ENCODE measurements at regions not wholly inside any gene's neighbourhood (a gene's known extent, or its start where the extent isn't known, plus 50 kb on each side); places are given as distances from the start of the nearest gene placed in this dataset.

GRCh38 chr12:61796846-61797245 lies 463.4 kb upstream of the USP15 start:
- H3K36me3 ChIP-seq (ENCODE audit: control insufficient read depth in 2 of 2, insufficient read depth in 1 of 2, low read length in 2 of 2): no peaks in the 10 kb centered on the region
- no peak overlapping the region for H3K4me3 ChIP-seq (ENCODE audit: low read depth, low read length)
- ChIA-PET CTCF (no interaction called here), POLR2A (no interaction called here)
- no peak for TF ChIP-seq ZNF513 (tag by site-specific recombination; IDR thresholded peaks at IDR 0.05)
- no peak for TF ChIP-seq HOXA7 (CRISPR knock-in tag; IDR thresholded peaks at IDR 0.05; ENCODE audit: borderline replicate concordance)
- TF ChIP-seq ZNF366 (tag by site-specific recombination; conservative IDR thresholded peaks at IDR 0.05): no peak
- TF ChIP-seq ZNF670 (tag by site-specific recombination; IDR thresholded peaks at IDR 0.05; ENCODE audit: low read depth): no peak
- no peak for TF ChIP-seq ZNF544 (tag by site-specific recombination; IDR thresholded peaks at IDR 0.05)
- TF ChIP-seq GLI4 (tag by site-specific recombination; IDR thresholded peaks at IDR 0.05): no peak
- no peak for TF ChIP-seq SP3 (tag by site-specific recombination; IDR thresholded peaks at IDR 0.05)
- no peak for TF ChIP-seq ZNF677 (tag by site-specific recombination; IDR thresholded peaks at IDR 0.05)
- TF ChIP-seq ZNF18 (tag by site-specific recombination; IDR thresholded peaks at IDR 0.05): no peak
- no peak for TF ChIP-seq ZNF600 (tag by site-specific recombination; IDR thresholded peaks at IDR 0.05)
- TF ChIP-seq PRDM2 (tag by site-specific recombination; IDR thresholded peaks at IDR 0.05; ENCODE audit: borderline replicate concordance): no peak
- no peak for TF ChIP-seq BCL11A (tag by site-specific recombination; IDR thresholded peaks at IDR 0.05; ENCODE audit: low read depth)
- no peak for TF ChIP-seq KLF9 (tag by site-specific recombination; IDR thresholded peaks at IDR 0.05; ENCODE audit: low read depth)
- TF ChIP-seq ZNF280C (tag by site-specific recombination; IDR thresholded peaks at IDR 0.05): no peak
- no peak for TF ChIP-seq ZSCAN5A (tag by site-specific recombination; IDR thresholded peaks at IDR 0.05)
- H3K27ac ChIP-seq (ENCODE audit: extremely low read depth, low read depth, low read length): no peak overlapping the region
- no peaks in the 10 kb centered on the region for H3K9me3 ChIP-seq (ENCODE audit: control insufficient read depth, insufficient read depth, low read depth, low read length)
- no peaks in the 10 kb centered on the region for H3K4me1 ChIP-seq (ENCODE audit: control insufficient read depth, insufficient read depth, low read length)

Data from HEK293 (cell line).